AG09309 (cell line): ENCODE measurements at regions not wholly inside any gene's neighbourhood (a gene's known extent, or its start where the extent isn't known, plus 50 kb on each side); places are given as distances from the start of the nearest gene placed in this dataset.

Source experiments
- DNase-seq: peaks from one replicate; pipeline ENCODE4 v3.0.0-alpha.2; 2010; ENCODE audit warnings: low read depth
- H3K4me3 ChIP-seq: 2 replicates; pipeline ENCODE4 v1.5.1; 2011; ENCODE audit warnings: mild to moderate bottlenecking, low read depth, low read length, moderate library complexity; ENCODE audit not compliant: control insufficient read depth
- CTCF ChIP-seq: IDR thresholded peaks from 2 replicates; pipeline ENCODE4 v1.5.1; 2011; ENCODE audit warnings: mild to moderate bottlenecking, low read depth, low read length, inconsistent platforms; ENCODE audit not compliant: insufficient read depth, control insufficient read depth; ENCODE audit errors: missing control alignments

GRCh38 chr3:44065311-44066094, 176.2 kb upstream of the TOPAZ1 start:
- TF ChIP-seq CTCF = no peak
- DNase-seq = no peak
- no peak overlapping the region for H3K4me3 ChIP-seq

- no peak overlapping the region for H3K4me3 ChIP-seq
- DNase-seq = no peak
- no peak for TF ChIP-seq CTCF
Measured at GRCh38 chr3:44066806-44067205, 174.9 kb upstream of the TOPAZ1 start.

GRCh38 chr3:44067431-44067830, 174.3 kb upstream of the TOPAZ1 start:
- no peak for TF ChIP-seq CTCF
- no peak for DNase-seq
- H3K4me3 ChIP-seq = no peak overlapping the region

- no peak overlapping the region for H3K4me3 ChIP-seq
- no peak for TF ChIP-seq CTCF
- DNase-seq = no peak
Measured at GRCh38 chr3:44068753-44069152, 172.9 kb upstream of the TOPAZ1 start.

GRCh38 chr3:44069276-44069675, 172.4 kb upstream of the TOPAZ1 start:
- TF ChIP-seq CTCF = no peak
- no peak for DNase-seq
- H3K4me3 ChIP-seq = no peak overlapping the region

GRCh38 chr3:44070841-44071546, 170.7 kb upstream of the TOPAZ1 start:
- no peak for TF ChIP-seq CTCF
- H3K4me3 ChIP-seq = no peak overlapping the region
- DNase-seq = no peak
